H9 (cell line): ENCODE measurements at regions not wholly inside any gene's neighbourhood (a gene's known extent, or its start where the extent isn't known, plus 50 kb on each side); places are given as distances from the start of the nearest gene placed in this dataset.

ENCODE experiments used
- DNase-seq: peaks from one replicate; pipeline ENCODE4 v3.0.0-alpha.2; 2017
- H2AFZ ChIP-seq: one replicate; pipeline ENCODE4 v1.6.1; 2013; ENCODE audit warnings: mild to moderate bottlenecking, low read length, control low read depth, moderate library complexity
- H2AK5ac ChIP-seq: 2 replicates; pipeline ENCODE4 v1.6.1; 2013; ENCODE audit warnings: low read length, control low read depth, mixed read lengths; ENCODE audit not compliant: insufficient read length
- H2BK120ac ChIP-seq: one replicate; pipeline ENCODE4 v1.6.1; 2013; ENCODE audit warnings: low read depth, mild to moderate bottlenecking, low read length, control low read depth, inconsistent platforms; ENCODE audit not compliant: poor library complexity, severe bottlenecking
- H2BK12ac ChIP-seq: 2 replicates; pipeline ENCODE4 v1.6.1; 2013; ENCODE audit warnings: low read length, control low read depth, mixed read lengths, low read depth; ENCODE audit not compliant: insufficient read length
- H2BK15ac ChIP-seq: 2 replicates; pipeline ENCODE4 v1.6.1; 2013; ENCODE audit warnings: low read depth, low read length, control low read depth
- H2BK20ac ChIP-seq: one replicate; pipeline ENCODE4 v1.6.1; 2013; ENCODE audit warnings: low read depth, mild to moderate bottlenecking, low read length, control low read depth, inconsistent platforms; ENCODE audit not compliant: poor library complexity, severe bottlenecking
- H2BK5ac ChIP-seq: 2 replicates; pipeline ENCODE4 v1.6.1; 2013; ENCODE audit warnings: low read length, control low read depth, mixed read lengths; ENCODE audit not compliant: insufficient read length
- H3K14ac ChIP-seq: 2 replicates; pipeline ENCODE4 v1.6.1; 2013; ENCODE audit warnings: low read length, control low read depth; ENCODE audit not compliant: insufficient read depth
- H3K18ac ChIP-seq: 2 replicates; pipeline ENCODE4 v1.6.1; 2013; ENCODE audit warnings: low read depth, mild to moderate bottlenecking, mixed read lengths, low read length, control low read depth; ENCODE audit not compliant: insufficient read length
- H3K23ac ChIP-seq: 2 replicates; pipeline ENCODE4 v1.6.1; 2013; ENCODE audit warnings: low read length, control low read depth, mixed read lengths, low read depth; ENCODE audit not compliant: insufficient read length
- H3K23me2 ChIP-seq: 2 replicates; pipeline ENCODE4 v1.6.1; 2013; ENCODE audit warnings: low read depth, mild to moderate bottlenecking, mixed read lengths, low read length, control low read depth; ENCODE audit not compliant: insufficient read length, poor library complexity, severe bottlenecking
- H3K27ac ChIP-seq: 2 replicates; pipeline ENCODE4 v1.5.1; 2013; ENCODE audit warnings: low read length, control low read depth, mixed read lengths, low read depth; ENCODE audit not compliant: insufficient read length
- H3K27me3 ChIP-seq: 2 replicates; pipeline ENCODE4 v1.6.1; 2013; ENCODE audit warnings: low read length, control low read depth, inconsistent platforms; ENCODE audit not compliant: insufficient read depth
- H3K4ac ChIP-seq: 2 replicates; pipeline ENCODE4 v1.6.1; 2013; ENCODE audit warnings: low read depth, mild to moderate bottlenecking, control low read depth, inconsistent platforms, low read length, moderate library complexity
- H3K4me1 ChIP-seq: 2 replicates; pipeline ENCODE4 v1.6.1; 2013; ENCODE audit warnings: low read length, control low read depth, inconsistent platforms; ENCODE audit not compliant: insufficient read depth
- H3K4me2 ChIP-seq: 2 replicates; pipeline ENCODE4 v1.6.1; 2013; ENCODE audit warnings: low read length, control low read depth, mixed read lengths; ENCODE audit not compliant: insufficient read length, insufficient read depth
- H3K56ac ChIP-seq: 2 replicates; pipeline ENCODE4 v1.6.1; 2013; ENCODE audit warnings: low read depth, mild to moderate bottlenecking, mixed read lengths, low read length, control low read depth; ENCODE audit not compliant: insufficient read length
- H3K79me1 ChIP-seq: 2 replicates; pipeline ENCODE4 v1.6.1; 2013; ENCODE audit warnings: low read depth, mild to moderate bottlenecking, moderate library complexity, low read length, control low read depth, inconsistent platforms; ENCODE audit not compliant: insufficient read depth, poor library complexity, severe bottlenecking
- H3K79me2 ChIP-seq: 2 replicates; pipeline ENCODE4 v1.6.1; 2013; ENCODE audit warnings: low read length, control low read depth, inconsistent platforms; ENCODE audit not compliant: insufficient read depth
- H3K9ac ChIP-seq: 2 replicates; pipeline ENCODE4 v1.6.1; 2013; ENCODE audit warnings: low read length, control low read depth, mixed read lengths; ENCODE audit not compliant: insufficient read length; ENCODE audit errors: extremely low read depth
- H3K9me3 ChIP-seq: one replicate; pipeline ENCODE4 v1.6.1; 2013; ENCODE audit warnings: low read depth, low read length, inconsistent platforms; ENCODE audit not compliant: control insufficient read depth
- H3T11ph ChIP-seq: one replicate; pipeline ENCODE4 v1.6.1; 2013; ENCODE audit warnings: mild to moderate bottlenecking, low read length, control low read depth, inconsistent platforms
- H4K20me1 ChIP-seq: one replicate; pipeline ENCODE4 v1.6.1; 2013; ENCODE audit not compliant: control insufficient read depth, insufficient read length, insufficient read depth
- H4K5ac ChIP-seq: 2 replicates; pipeline ENCODE4 v1.6.1; 2013; ENCODE audit warnings: low read depth, mild to moderate bottlenecking, mixed read lengths, low read length, control low read depth; ENCODE audit not compliant: insufficient read length
- H4K8ac ChIP-seq: replicated peaks from 2 replicates; pipeline ENCODE4 v1.6.1; 2013; ENCODE audit warnings: low read length, control low read depth, mixed read lengths, low read depth; ENCODE audit not compliant: insufficient read length
- H4K91ac ChIP-seq: 2 replicates; pipeline ENCODE4 v1.6.1; 2013; ENCODE audit warnings: low read depth, mild to moderate bottlenecking, moderate library complexity, mixed read lengths, low read length, control low read depth; ENCODE audit not compliant: insufficient read length
- H3K27ac Mint-ChIP-seq, 3 experiments: 2 replicates in 2 of 3; 3 replicates in 1 of 3; pipeline ENCODE4 v1.8.0; 2020 to 2021; ENCODE audit warnings: mixed read lengths in 3 of 3, mild to moderate bottlenecking in 1 of 3, moderate library complexity in 1 of 3
- H3K27me3 Mint-ChIP-seq: 2 replicates; pipeline ENCODE4 v1.8.0; 2021; ENCODE audit warnings: low read depth, mild to moderate bottlenecking, moderate library complexity, mixed read lengths
- H3K36me3 Mint-ChIP-seq, 3 experiments: 2 replicates in 2 of 3; 3 replicates in 1 of 3; pipeline ENCODE4 v1.8.0; 2020 to 2021; ENCODE audit warnings: low read depth in 3 of 3, mixed read lengths in 3 of 3; ENCODE audit not compliant: insufficient read depth in 1 of 3
- H3K4me1 Mint-ChIP-seq, 2 experiments: 2 replicates each; pipeline ENCODE4 v1.8.0; 2020; ENCODE audit warnings: mixed read lengths in 2 of 2
- H3K4me3 Mint-ChIP-seq, 2 experiments: 2 replicates in 1 of 2; 3 replicates in 1 of 2; pipeline ENCODE4 v1.8.0; 2020 to 2021; ENCODE audit warnings: mild to moderate bottlenecking in 2 of 2, mixed read lengths in 2 of 2, moderate library complexity in 1 of 2
- H3K9me3 Mint-ChIP-seq, 2 experiments: 2 replicates in 1 of 2; 3 replicates in 1 of 2; pipeline ENCODE4 v1.8.0; 2020; ENCODE audit warnings: mild to moderate bottlenecking in 2 of 2, mixed read lengths in 2 of 2, moderate library complexity in 1 of 2
- WGBS: extraction: QIAGEN DNeasy Blood & Tissue Kit; methylation state at CpG from one replicate; pipeline ENCODE4 v1.1.7; 2013; ENCODE audit warnings: missing lambda C conversion rate, low lambda C conversion rate, mixed read lengths; ENCODE audit not compliant: insufficient read length; ENCODE audit errors: extremely low coverage; 5-methylcytosine and 5-hydroxymethylcytosine counted together
- TF ChIP-seq, protein P1 (sequence below): fragments of 200-600 bp; sonication (generic); conservative IDR thresholded peaks from 3 replicates; pipeline ENCODE4 v1.8.0; 2021; ENCODE audit warnings: antibody characterized with exemption, mild to moderate bottlenecking

DNA sequence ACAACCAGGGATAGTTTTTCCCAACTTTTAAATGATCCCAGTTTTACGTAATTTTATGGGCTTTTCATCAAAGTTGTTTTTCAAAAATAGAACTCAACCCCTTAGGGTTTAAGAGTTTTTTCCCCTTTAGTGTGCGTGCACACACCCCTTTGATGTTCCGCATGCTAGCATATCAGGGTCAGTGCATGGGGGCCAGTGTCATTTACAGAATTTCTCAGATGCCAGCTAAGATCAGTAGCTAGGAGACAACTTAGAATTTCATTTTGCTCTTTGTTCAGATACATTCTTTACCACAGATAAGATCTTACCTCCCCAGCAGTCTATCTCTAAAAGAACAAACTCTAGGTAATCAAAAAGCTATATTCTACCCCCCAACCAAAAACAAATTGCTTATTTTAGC, 238.5 kb upstream of the SASH1 start:
- Mint-ChIP-seq H3K27me3 (no peaks in the 10 kb centered on the region), H3K4me3 (no peak overlapping the region), H3K9me3 (no peaks in the 10 kb centered on the region), H3K36me3 (no peaks in the 10 kb centered on the region), H3K27ac (no peak overlapping the region), H3K4me1 (peaks cover 4 to 5% of the 10 kb centered on the region in 2 experiments)
- Histone ChIP-seq H3K14ac (no peak overlapping the region), H4K8ac (no peak overlapping the region), H3K23ac (no peak overlapping the region), H2BK20ac (no peak overlapping the region), H4K91ac (no peak overlapping the region), H2AK5ac (no peak overlapping the region), H3K27ac (no peak overlapping the region), H3K27me3 (no peaks in the 10 kb centered on the region), H3K56ac (no peak overlapping the region), H3K9me3 (no peaks in the 10 kb centered on the region), H4K5ac (no peak overlapping the region), H3K4me1 (no peaks in the 10 kb centered on the region), H3K4ac (no peak overlapping the region), H3K4me2 (no peak overlapping the region), H2BK5ac (no peak overlapping the region), H2BK15ac (no peak overlapping the region), H3K79me2 (no peaks in the 10 kb centered on the region), H4K20me1 (no peaks in the 10 kb centered on the region), H3K18ac (no peak overlapping the region), H2BK120ac (no peak overlapping the region), H3K23me2 (no peaks in the 10 kb centered on the region), H2BK12ac (no peak overlapping the region), H3K79me1 (no peaks in the 10 kb centered on the region), H3T11ph (no peak overlapping the region), H3K9ac (no peak overlapping the region), H2AFZ (no peak overlapping the region)
- WGBS: no CpG with 5 or more reads among the region's 3 CpGs
- TF ChIP-seq, protein P1, sequence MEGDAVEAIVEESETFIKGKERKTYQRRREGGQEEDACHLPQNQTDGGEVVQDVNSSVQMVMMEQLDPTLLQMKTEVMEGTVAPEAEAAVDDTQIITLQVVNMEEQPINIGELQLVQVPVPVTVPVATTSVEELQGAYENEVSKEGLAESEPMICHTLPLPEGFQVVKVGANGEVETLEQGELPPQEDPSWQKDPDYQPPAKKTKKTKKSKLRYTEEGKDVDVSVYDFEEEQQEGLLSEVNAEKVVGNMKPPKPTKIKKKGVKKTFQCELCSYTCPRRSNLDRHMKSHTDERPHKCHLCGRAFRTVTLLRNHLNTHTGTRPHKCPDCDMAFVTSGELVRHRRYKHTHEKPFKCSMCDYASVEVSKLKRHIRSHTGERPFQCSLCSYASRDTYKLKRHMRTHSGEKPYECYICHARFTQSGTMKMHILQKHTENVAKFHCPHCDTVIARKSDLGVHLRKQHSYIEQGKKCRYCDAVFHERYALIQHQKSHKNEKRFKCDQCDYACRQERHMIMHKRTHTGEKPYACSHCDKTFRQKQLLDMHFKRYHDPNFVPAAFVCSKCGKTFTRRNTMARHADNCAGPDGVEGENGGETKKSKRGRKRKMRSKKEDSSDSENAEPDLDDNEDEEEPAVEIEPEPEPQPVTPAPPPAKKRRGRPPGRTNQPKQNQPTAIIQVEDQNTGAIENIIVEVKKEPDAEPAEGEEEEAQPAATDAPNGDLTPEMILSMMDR: no peak
- DNase-seq: no peak
